Activated CD4-positive, alpha-beta T cell treated with anti-CD3 and anti-CD28 coated beads, Interleukin-2, amount 10 ng/mL, durations not matched to agents 7 days and 5 days (primary cell): ENCODE measurements at regions not wholly inside any gene's neighbourhood (a gene's known extent, or its start where the extent isn't known, plus 50 kb on each side); places are given as distances from the start of the nearest gene placed in this dataset.

ENCODE experiments used
- CTCF ChIA-PET: fragments of 350-600 bp; sonication (Branson Sonifier 250); formaldehyde crosslinking; loops from one replicate; lab custom pipeline; 2021; ENCODE audit warnings: antibody characterized with exemption; lab: Charles Lee
- POLR2A ChIA-PET: fragments of 350-600 bp; sonication (Branson Sonifier 250); formaldehyde crosslinking; loops from one replicate; lab custom pipeline; 2021; ENCODE audit warnings: antibody characterized with exemption; lab: Charles Lee
- DNase-seq: peaks from one replicate; pipeline ENCODE4 v3.0.0-alpha.2; 2020
- H3K27ac Mint-ChIP-seq: one replicate; pipeline ENCODE4 v1.8.0; 2021; ENCODE audit warnings: mild to moderate bottlenecking, moderate library complexity, mixed read lengths
- H3K27me3 Mint-ChIP-seq: one replicate; pipeline ENCODE4 v1.8.0; 2021; ENCODE audit warnings: mixed read lengths
- H3K36me3 Mint-ChIP-seq: one replicate; pipeline ENCODE4 v1.8.0; 2021; ENCODE audit warnings: low read depth, mixed read lengths
- H3K4me1 Mint-ChIP-seq: one replicate; pipeline ENCODE4 v1.8.0; 2021; ENCODE audit warnings: mixed read lengths
- H3K4me3 Mint-ChIP-seq: one replicate; pipeline ENCODE4 v1.8.0; 2021; ENCODE audit warnings: mild to moderate bottlenecking, moderate library complexity, mixed read lengths
- H3K9me3 Mint-ChIP-seq: one replicate; pipeline ENCODE4 v1.8.0; 2021; ENCODE audit warnings: mixed read lengths

DNA sequence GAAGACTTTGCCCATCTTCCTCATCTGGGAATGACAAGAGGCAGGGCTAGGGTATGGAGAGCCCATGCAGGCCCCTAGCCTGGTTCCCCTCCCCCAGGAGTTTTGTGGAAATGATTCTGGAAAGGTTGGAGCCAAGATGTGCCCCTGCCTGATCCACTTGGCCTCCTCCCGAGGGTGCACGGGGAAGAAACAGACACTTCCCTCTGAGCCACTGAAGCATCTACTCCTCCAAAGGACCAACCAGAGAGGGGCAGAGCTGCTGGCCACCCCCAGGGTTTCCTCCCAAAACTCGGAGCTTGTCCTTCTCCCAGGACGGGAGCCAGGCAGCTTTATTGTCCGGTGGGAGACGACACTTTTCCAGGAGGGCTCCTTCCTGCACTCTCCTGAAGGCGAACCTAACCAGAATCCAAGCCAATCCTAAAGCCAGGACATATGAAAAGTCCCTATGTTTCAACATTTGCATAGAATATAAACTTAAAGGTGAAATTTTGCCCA, 149.2 kb upstream of the COPS8 start:
- H3K4me3 Mint-ChIP-seq: no peak overlapping the region
- no peaks in the 10 kb centered on the region for H3K36me3 Mint-ChIP-seq
- no peaks in the 10 kb centered on the region for H3K4me1 Mint-ChIP-seq
- no peaks in the 10 kb centered on the region for H3K27me3 Mint-ChIP-seq
- H3K9me3 Mint-ChIP-seq: no peaks in the 10 kb centered on the region
- ChIA-PET CTCF (no interaction called here), POLR2A (interaction anchor here (0.7 kb wide), 1 partner anchor 507 kb away, joined by 3 read pairs; no protein-coding TSS in a partner anchor)
- no peak overlapping the region for H3K27ac Mint-ChIP-seq
- no peak for DNase-seq

DNA sequence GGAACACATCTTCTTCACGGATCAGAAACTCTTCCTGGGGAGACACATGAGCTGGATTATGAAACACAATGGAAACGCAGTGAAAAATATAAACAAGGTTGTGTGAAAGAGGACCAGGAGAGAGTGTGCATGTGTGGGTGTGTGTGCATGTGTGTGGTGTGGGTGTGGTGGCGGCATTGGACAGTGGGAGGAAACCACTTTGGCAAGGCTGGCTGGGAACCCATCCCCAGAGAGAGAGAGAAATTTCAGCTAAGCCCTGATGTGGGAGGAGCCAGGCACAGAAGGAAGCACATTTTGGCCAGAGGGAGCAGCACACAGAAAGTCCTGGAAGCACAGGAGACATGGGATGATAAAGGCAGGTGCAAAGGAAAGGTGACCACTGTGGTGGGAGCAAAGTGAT, 147.6 kb upstream of the COPS8 start:
- H3K36me3 Mint-ChIP-seq: no peaks in the 10 kb centered on the region
- ChIA-PET CTCF (interaction anchor here (0.7 kb wide), 1 partner anchor 131 kb away, joined by 3 read pairs; no protein-coding TSS in a partner anchor), POLR2A (no interaction called here)
- H3K27ac Mint-ChIP-seq: no peak overlapping the region
- no peak overlapping the region for H3K4me3 Mint-ChIP-seq
- H3K4me1 Mint-ChIP-seq: no peaks in the 10 kb centered on the region
- DNase-seq: no peak
- H3K9me3 Mint-ChIP-seq: no peaks in the 10 kb centered on the region
- H3K27me3 Mint-ChIP-seq: no peaks in the 10 kb centered on the region

- H3K27ac Mint-ChIP-seq: no peak overlapping the region
- ChIA-PET POLR2A (no interaction called here), CTCF (no interaction called here)
- H3K27me3 Mint-ChIP-seq: no peaks in the 10 kb centered on the region
- H3K36me3 Mint-ChIP-seq: no peaks in the 10 kb centered on the region
- H3K4me1 Mint-ChIP-seq: no peaks in the 10 kb centered on the region
- H3K4me3 Mint-ChIP-seq: no peak overlapping the region
- no peaks in the 10 kb centered on the region for H3K9me3 Mint-ChIP-seq
- DNase-seq: no peak
These were observed 146.4 kb upstream of the COPS8 start for GRCh38 chr2:236939271-236939670.

- CTCF ChIA-PET: no interaction called here
- Mint-ChIP-seq H3K27me3 (no peaks in the 10 kb centered on the region), H3K4me1 (no peaks in the 10 kb centered on the region), H3K27ac (no peak overlapping the region), H3K36me3 (no peaks in the 10 kb centered on the region), H3K4me3 (no peak overlapping the region), H3K9me3 (no peaks in the 10 kb centered on the region)
- POLR2A ChIA-PET: no interaction called here
- no peak for DNase-seq
These were observed 145.9 kb upstream of the COPS8 start for GRCh38 chr2:236939721-236940231.

- POLR2A ChIA-PET: no interaction called here
- CTCF ChIA-PET: no interaction called here
- Mint-ChIP-seq H3K36me3 (no peaks in the 10 kb centered on the region), H3K4me3 (no peak overlapping the region), H3K27me3 (no peaks in the 10 kb centered on the region), H3K4me1 (no peaks in the 10 kb centered on the region), H3K9me3 (no peaks in the 10 kb centered on the region), H3K27ac (no peak overlapping the region)
- DNase-seq: no peak
These were observed 145.2 kb upstream of the COPS8 start for GRCh38 chr2:236940497-236940896.

DNA sequence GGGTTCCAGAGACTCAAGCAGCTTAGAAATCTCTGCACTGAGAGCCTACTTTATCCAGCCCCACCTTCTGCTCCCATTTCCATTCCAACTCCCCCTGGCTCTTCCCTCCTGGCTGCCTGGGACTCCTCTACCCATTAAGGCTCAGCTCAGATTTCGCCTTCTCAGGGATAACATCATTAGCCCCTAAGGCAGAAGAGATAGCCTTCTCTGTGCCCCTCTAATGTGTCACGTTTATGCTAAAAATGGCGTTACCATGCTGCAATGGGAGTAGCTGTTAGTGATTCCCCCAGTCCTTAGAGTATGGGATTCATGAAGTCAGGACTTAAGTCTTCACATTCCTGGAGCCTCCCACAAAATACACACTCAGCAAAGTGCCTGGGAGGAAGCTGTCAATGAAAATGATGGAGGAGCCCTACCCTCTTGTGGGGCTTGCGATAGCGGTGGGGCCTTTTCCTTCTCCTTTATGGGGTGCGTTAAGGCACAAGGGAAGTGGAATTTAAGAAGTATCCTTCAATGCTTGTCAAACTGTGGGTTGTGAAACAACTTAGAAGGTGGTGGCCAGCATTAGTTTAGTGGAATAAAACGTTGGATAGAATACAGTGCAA, 144.7 kb upstream of the COPS8 start:
- H3K9me3 Mint-ChIP-seq: no peaks in the 10 kb centered on the region
- ChIA-PET POLR2A (no interaction called here), CTCF (interaction anchor here (0.6 kb wide), 1 partner anchor 36 kb away, joined by 3 read pairs; no protein-coding TSS in a partner anchor)
- H3K27ac Mint-ChIP-seq: no peak overlapping the region
- DNase-seq: no peak
- H3K27me3 Mint-ChIP-seq: no peaks in the 10 kb centered on the region
- H3K4me3 Mint-ChIP-seq: no peak overlapping the region
- H3K36me3 Mint-ChIP-seq: no peaks in the 10 kb centered on the region
- H3K4me1 Mint-ChIP-seq: no peaks in the 10 kb centered on the region

- no peaks in the 10 kb centered on the region for H3K36me3 Mint-ChIP-seq
- H3K4me3 Mint-ChIP-seq: no peak overlapping the region
- CTCF ChIA-PET: interaction anchor here (0.6 kb wide), 1 partner anchor 36 kb away, joined by 3 read pairs; no protein-coding TSS in a partner anchor
- no peaks in the 10 kb centered on the region for H3K9me3 Mint-ChIP-seq
- POLR2A ChIA-PET: no interaction called here
- no peak overlapping the region for H3K27ac Mint-ChIP-seq
- no peaks in the 10 kb centered on the region for H3K4me1 Mint-ChIP-seq
- H3K27me3 Mint-ChIP-seq: no peaks in the 10 kb centered on the region
- no peak for DNase-seq
These were observed 144.1 kb upstream of the COPS8 start for GRCh38 chr2:236941551-236941950.

DNA sequence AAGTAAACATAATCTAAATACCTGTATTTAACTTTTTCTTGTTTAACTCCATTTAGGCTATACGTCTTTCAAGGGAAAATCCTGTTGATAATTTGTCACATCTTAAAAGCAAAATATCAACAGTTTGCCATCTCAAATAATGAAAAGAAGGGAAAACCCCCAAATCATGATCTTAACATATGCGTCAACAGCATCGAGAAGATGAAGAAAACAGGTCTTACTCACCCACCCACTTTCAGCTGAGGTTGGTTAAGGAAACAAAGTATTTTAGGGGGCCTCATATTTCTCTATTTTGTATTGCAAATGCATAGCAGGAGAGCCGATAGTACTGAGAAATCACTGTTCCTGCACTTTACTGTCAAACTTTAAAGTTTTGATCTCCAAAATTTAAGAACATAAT, 143.1 kb upstream of the COPS8 start:
- no peak overlapping the region for H3K4me3 Mint-ChIP-seq
- CTCF ChIA-PET: no interaction called here
- H3K9me3 Mint-ChIP-seq: no peaks in the 10 kb centered on the region
- no peak for DNase-seq
- H3K36me3 Mint-ChIP-seq: no peaks in the 10 kb centered on the region
- no peaks in the 10 kb centered on the region for H3K4me1 Mint-ChIP-seq
- POLR2A ChIA-PET: no interaction called here
- no peaks in the 10 kb centered on the region for H3K27me3 Mint-ChIP-seq
- no peak overlapping the region for H3K27ac Mint-ChIP-seq

DNA sequence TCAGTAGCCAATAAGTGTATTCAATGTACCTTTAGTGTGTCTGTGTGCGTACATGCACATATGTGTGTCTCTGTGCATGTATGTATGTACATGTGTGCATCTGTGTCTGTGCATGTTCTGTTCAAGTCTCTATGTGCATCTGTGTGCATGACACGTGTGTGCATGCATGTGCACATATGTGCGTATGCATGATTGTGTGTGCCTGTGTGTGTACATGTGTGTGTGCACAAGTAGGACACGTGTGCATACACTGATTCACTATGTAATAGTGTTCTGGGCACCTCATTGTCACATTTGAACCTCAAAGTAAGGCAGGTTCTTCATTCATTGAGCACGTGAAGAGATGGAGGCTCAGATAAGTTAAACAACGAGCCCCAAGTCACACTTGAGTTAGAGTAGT, 142.6 kb upstream of the COPS8 start:
- Mint-ChIP-seq H3K27ac (no peak overlapping the region), H3K4me1 (no peaks in the 10 kb centered on the region), H3K9me3 (no peaks in the 10 kb centered on the region), H3K36me3 (no peaks in the 10 kb centered on the region), H3K4me3 (no peak overlapping the region), H3K27me3 (no peaks in the 10 kb centered on the region)
- no peak for DNase-seq
- ChIA-PET CTCF (no interaction called here), POLR2A (no interaction called here)

DNA sequence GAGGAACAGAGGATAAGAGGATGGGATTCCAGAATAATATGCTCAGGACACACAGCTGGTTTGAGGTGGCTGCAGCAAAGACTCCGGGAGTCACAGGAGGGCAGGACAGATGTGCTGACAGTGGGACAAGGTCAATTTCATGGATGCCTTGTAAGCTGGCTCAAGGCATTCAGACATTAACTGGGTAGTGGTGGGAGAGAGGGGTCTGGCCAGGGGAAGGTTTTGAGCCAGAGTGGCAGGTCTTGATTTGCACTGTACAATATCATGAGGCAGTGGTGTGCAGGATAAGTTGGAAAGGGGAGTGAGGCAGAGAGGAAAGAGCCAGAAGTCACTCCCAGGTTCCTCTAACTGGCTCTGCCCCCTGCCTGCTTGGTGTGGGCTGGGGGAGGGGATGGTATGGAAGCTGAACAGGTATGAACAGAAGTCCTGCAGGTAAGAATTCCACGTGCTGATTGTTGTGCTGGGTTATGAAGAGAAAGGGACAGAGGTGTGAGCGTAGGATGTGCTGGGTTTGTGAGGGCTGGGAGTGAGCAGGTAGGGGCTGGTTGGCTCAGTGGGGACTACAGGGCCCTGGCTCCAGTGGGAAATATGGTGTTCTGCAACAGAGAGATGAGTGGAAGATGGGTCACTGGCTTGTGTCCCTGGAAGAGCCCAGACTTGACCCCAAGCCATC, 141.7 kb upstream of the COPS8 start:
- no peak for DNase-seq
- no peaks in the 10 kb centered on the region for H3K4me1 Mint-ChIP-seq
- no peaks in the 10 kb centered on the region for H3K36me3 Mint-ChIP-seq
- H3K4me3 Mint-ChIP-seq: no peak overlapping the region
- POLR2A ChIA-PET: no interaction called here
- H3K9me3 Mint-ChIP-seq: no peaks in the 10 kb centered on the region
- CTCF ChIA-PET: no interaction called here
- no peaks in the 10 kb centered on the region for H3K27me3 Mint-ChIP-seq
- H3K27ac Mint-ChIP-seq: no peak overlapping the region

DNA sequence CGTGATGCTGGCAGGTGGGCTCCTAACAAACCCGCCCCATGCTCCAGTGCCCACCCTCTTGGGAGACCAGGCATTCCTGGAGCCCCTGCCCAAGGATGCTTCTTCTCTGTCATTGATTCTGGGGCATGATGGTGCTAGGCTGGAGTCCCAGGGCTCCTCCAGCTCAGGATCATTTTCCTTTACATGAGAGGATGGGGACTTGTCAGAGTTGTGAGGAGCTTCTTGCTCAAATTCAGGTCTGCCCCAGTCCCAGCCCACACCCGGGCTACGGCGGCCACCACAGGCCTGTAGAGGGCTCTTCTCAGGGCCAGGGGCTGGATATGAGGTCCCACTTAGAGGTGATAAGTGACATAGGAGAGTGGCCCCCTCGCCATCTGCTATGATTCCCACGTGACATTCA, 141.1 kb upstream of the COPS8 start:
- Mint-ChIP-seq H3K9me3 (no peaks in the 10 kb centered on the region), H3K27ac (no peak overlapping the region), H3K4me1 (no peaks in the 10 kb centered on the region), H3K36me3 (no peaks in the 10 kb centered on the region), H3K4me3 (no peak overlapping the region), H3K27me3 (peaks cover 1% of the 10 kb centered on the region)
- ChIA-PET CTCF (no interaction called here), POLR2A (no interaction called here)
- no peak for DNase-seq

- H3K36me3 Mint-ChIP-seq: no peaks in the 10 kb centered on the region
- H3K9me3 Mint-ChIP-seq: no peaks in the 10 kb centered on the region
- DNase-seq: no peak
- no peaks in the 10 kb centered on the region for H3K4me1 Mint-ChIP-seq
- peaks cover 3% of the 10 kb centered on the region for H3K27me3 Mint-ChIP-seq
- ChIA-PET CTCF (interaction anchor here (0.8 to 1.2 kb wide), 2 partner anchors 20 to 303 kb away, joined by 3 read pairs; no protein-coding TSS in a partner anchor), POLR2A (no interaction called here)
- H3K27ac Mint-ChIP-seq: no peak overlapping the region
- H3K4me3 Mint-ChIP-seq: no peak overlapping the region
These were observed 140.2 kb upstream of the COPS8 start for GRCh38 chr2:236945431-236946016.

DNA sequence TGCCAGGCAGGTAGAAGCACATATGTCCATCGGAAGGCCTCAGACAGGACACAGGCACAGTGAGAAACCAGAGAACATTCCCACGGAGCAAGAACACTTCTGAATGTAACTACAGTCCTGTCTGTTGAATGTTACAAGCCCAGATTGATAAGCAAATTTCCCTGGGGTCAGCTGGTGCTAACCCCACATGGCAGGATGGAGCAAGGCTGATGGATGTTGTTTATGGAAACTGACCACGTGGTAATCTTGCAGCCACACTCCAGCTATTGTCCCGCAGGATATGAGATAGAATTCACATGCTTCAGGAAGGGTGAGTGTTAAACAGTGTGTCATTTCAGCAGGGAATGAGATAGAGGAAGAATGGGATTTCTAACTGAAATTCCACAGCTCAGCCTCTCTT, 138.8 kb upstream of the COPS8 start:
- Mint-ChIP-seq H3K27me3 (peaks cover 5% of the 10 kb centered on the region), H3K36me3 (no peaks in the 10 kb centered on the region), H3K4me1 (no peaks in the 10 kb centered on the region), H3K27ac (no peak overlapping the region), H3K4me3 (no peak overlapping the region), H3K9me3 (peaks cover 2% of the 10 kb centered on the region)
- CTCF ChIA-PET: interaction anchor here (0.7 kb wide), 1 partner anchor 10 kb away, joined by 3 read pairs; no protein-coding TSS in a partner anchor
- DNase-seq: no peak
- POLR2A ChIA-PET: no interaction called here
